ENCODE measurements at regions not wholly inside any gene's neighbourhood (a gene's known extent, or its start where the extent isn't known, plus 50 kb on each side); places are given as distances from the start of the nearest gene placed in this dataset.

GRCh38 chr1:148308832-148309458 is 156.9 kb upstream of the NBPF11 start:
- ChIA-PET POLR2A (no interaction called here), CTCF (ENCODE audit: low intra/inter-chr PET ratio) (interaction anchor here (0.7 kb wide), 1 partner anchor 39 kb away, joined by 3 read pairs; no protein-coding TSS in a partner anchor)
- Histone ChIP-seq H3K9me1 (ENCODE audit: control insufficient read depth, insufficient read depth, low read length) (no peaks in the 10 kb centered on the region), H3K9ac (ENCODE audit: insufficient read depth in 1 of 2, low read depth in 2 of 2, low read length in 2 of 2) (no peak overlapping the region), H3K9me3 (replicated peaks; ENCODE audit: control insufficient read depth, insufficient read depth, low read depth, low read length) (0 out of 2 replicates have a peak, but pooled peaks cover 6% of the 10 kb centered on the region), H4K20me1 (replicated peaks; ENCODE audit: control insufficient read depth, insufficient read depth, low read length) (no peaks in the 10 kb centered on the region), H3K4me2 (ENCODE audit: insufficient read depth, low read length) (no peak overlapping the region), H3K27ac (ENCODE audit: extremely low read depth, low read depth, low read length) (no peak overlapping the region), H3K4me3 (no peak overlapping the region), H2AFZ (ENCODE audit: low read depth, low read length) (no peak overlapping the region), H3K4me1 (replicated peaks in 1 of 2; ENCODE audit: control insufficient read depth in 2 of 2, insufficient read depth in 2 of 2, low read length in 2 of 2) (peaks cover 0 to 4% of the 10 kb centered on the region in 2 experiments; a peak in 3 of 5 replicates), H3K36me3 (ENCODE audit: control insufficient read depth, insufficient read depth, low read length) (no peaks in the 10 kb centered on the region), H3K27me3 (ENCODE audit: control insufficient read depth in 2 of 2, insufficient read depth in 2 of 2, low read length in 2 of 2) (peaks cover 7 to 22% of the 10 kb centered on the region in 2 experiments), H3K79me2 (ENCODE audit: control insufficient read depth, insufficient read depth, low read length) (no peaks in the 10 kb centered on the region)
- WGBS (ENCODE audit: insufficient coverage, low coverage, missing lambda C conversion rate) = 17% methylated on average over 14 of the region's 14 CpGs
- no peak for TF ChIP-seq THRA (IDR thresholded peaks at IDR 0.05)
- TF ChIP-seq XRCC4 (IDR thresholded peaks at IDR 0.05; ENCODE audit: extremely low read depth, insufficient read depth, insufficient read length) = no peak
- no peak for TF ChIP-seq NR1H2 (CRISPR knock-in tag; IDR thresholded peaks at IDR 0.05)
- TF ChIP-seq TBP (optimal IDR thresholded peaks at IDR 0.05; ENCODE audit: low read depth, low read length) = peak; percentile 96
- no peak for TF ChIP-seq KLF1 (tag; IDR thresholded peaks at IDR 0.05)
- peak; percentile 87 for TF ChIP-seq POLR2H (tag; IDR thresholded peaks at IDR 0.05; ENCODE audit: low read depth)
- no peak for TF ChIP-seq ZNF785 (CRISPR knock-in tag; IDR thresholded peaks at IDR 0.05)
- TF ChIP-seq POLR3A (IDR thresholded peaks at IDR 0.05; ENCODE audit: borderline replicate concordance, extremely low read depth, insufficient read depth, insufficient read length) = peak; percentile 71
- no peak for TF ChIP-seq ARID4B (CRISPR knock-in tag; IDR thresholded peaks at IDR 0.05)
- TF ChIP-seq MYBL2 (IDR thresholded peaks at IDR 0.05; ENCODE audit: low read depth) = no peak
- no peak for TF ChIP-seq MYBL2 (CRISPR knock-in tag; IDR thresholded peaks at IDR 0.05; ENCODE audit: borderline replicate concordance)
- no peak for ATAC-seq
- intact Hi-C loops (cut with micrococcal nuclease) = no loop called here
- BruUV-seq (replicated peaks) = no TSS peak
- peak in 2 of 4 experiments; percentile 9 to 14 for DNase-seq (ENCODE audit: extremely low read depth in 1 of 4, low spot score in 3 of 4)
- FAIRE-seq = no peak
- in situ Hi-C loops (cut with MboI) = no loop called here

Data from K562 (cell line).